ENCODE measurements at regions not wholly inside any gene's neighbourhood (a gene's known extent, or its start where the extent isn't known, plus 50 kb on each side); places are given as distances from the start of the nearest gene placed in this dataset.
"Not testable (repeated sequence)": the region's sequence is repeated elsewhere in the genome, so short reads cannot be mapped to it uniquely, and the experiment has no call there.

DNA sequence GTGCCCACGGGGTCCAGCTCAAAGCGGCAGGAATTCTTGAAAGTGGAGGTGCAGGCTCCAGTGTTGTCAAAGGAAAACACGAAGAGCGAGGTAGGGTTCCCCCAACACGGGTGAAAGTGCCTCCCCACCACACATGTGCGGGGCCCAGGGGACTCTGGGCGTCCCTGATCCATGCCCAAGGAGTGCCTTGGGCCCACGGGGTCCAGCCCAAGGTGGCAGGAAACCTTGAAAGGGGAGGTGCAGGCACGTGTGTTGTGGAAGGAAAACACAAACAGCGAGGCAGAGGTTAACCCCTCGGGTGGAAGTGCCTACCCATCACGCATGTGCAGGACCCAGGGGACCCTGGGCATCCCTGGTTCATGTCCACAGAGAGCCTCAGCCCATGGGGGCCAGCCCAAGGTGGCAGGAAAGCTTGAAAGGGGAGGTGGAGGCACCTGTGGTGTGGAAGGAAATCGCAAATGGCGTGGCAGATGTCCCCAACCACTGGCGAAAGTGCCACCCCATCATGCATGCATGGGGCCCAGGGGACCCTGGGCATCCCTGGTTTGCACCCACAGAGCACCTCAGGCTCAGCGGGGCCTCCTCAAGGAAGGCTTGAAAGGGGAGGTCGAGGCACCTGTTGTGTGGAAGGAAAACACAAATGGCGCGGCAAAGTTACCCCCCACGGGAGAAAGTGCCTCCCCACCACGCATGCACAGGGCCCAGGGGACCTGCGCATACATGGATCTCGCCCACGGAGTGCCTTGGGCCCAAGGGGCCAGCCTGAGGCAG is 584.6 kb downstream of the ALG10 start:
- DNase-seq (ENCODE audit: extremely low read depth, low read depth): no peak

DNA sequence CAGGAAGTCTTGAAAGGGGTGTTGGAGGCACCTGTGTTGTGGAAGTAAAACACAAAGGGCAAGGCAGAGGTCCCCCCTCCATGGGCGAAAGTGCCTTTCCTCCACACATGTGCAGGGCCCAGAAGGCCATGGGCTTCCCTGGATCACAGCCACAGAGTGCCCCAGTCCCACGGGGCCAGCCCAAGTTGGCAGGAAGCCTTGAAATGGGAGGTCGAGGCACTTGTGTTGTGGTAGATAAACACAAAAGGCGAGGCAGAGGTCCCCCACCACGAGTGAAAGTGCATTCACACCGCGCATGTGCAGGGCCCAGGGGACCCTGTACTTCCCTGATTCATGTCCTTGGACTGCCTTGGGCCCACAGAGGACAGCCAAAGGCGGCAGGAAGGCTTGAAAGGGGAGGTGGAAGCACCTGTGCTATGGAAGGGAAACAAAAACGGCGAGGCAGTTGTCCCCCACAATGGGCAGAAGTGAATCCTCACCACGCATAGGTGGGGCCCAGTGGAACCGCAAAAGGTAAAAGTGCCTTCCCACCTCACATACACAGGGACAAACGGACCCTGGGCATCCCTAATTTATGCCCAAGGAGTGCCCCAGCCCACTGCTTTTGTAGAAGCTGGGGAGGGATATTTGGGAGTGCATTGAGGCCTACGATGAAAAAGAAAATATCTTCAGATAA is 585.4 kb downstream of the ALG10 start:
- no peak for DNase-seq (ENCODE audit: extremely low read depth, low read depth)

DNA sequence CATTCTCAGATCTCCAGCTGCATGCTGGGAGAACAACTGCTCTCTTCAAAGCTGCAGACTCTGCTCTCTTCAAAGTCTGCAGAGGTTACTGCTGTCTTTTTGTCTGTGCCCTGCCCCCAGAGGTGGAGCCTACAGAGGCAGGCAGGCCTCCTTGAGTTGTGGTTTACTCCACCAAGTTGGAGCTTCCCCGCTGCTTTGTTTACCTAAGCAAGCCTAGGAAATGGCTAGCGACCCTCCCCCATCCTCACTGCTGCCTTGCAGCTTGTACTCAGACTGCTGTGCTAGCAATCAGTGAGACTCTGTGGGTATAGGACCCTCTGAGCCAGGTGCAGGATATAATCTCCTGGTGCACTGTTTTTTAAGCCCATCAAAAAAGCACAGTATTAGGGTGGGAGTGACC is 591.7 kb downstream of the ALG10 start:
- not testable (repeated sequence) for DNase-seq (ENCODE audit: extremely low read depth, low read depth)

DNA sequence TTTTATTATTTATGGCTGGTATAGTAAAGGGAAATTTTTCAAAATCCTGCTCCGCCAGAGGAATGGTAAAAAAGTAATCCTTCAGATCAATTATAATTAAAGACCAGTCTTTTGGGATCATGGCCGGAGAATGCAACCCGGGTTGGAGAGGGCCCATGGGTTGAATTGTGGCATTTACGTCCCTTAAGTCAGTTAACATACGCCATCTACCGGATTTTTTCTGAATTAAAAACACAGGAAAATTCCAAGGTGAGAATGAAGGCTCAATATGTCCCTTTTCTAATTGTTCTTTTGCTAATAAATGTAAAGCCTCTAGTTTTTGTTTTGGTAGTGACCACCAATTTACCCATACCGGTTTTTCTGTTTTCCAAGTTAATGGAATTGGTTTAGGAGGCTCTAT is 602.8 kb downstream of the ALG10 start:
- DNase-seq (ENCODE audit: extremely low read depth, low read depth): peak; percentile 8

DNA sequence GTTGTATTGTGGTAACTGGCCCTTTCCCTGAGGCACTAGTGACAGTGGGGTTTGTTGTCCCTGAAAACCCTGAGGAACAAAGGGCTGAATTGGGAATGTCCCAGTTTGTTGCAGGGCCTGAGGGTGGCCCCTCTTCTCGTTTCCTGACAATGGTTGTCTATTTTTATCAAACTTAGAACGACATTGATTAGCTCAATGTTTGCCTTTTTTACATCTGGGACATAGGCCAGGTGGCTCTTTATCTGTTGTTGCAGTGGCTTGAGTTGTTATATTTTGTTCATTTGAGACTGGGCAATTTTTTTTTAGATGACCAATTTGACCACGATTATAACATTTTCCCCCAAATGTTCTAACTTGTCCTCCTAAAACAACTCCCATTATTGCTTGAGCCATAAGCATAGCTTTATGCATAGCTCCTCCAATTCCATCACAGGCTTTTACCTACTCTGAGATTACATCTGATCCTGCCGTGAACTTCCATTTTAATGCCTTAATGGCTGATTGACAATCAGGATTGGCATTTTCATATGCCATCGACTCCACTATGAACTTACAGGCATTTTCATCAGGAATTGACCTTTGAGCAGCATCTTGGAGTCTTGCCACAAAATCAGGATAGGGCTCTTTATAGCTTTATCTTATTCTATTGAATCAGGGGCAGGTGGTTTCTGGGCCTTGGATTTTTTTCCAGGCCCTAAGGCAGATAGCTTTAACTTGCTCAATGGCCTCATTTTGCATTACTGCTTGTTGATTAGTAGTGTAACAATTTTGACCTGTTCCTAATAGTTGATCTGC is 604.3 kb downstream of the ALG10 start:
- no peak for DNase-seq (ENCODE audit: extremely low read depth, low read depth)
